H1 (cell line): ENCODE measurements at regions not wholly inside any gene's neighbourhood (a gene's known extent, or its start where the extent isn't known, plus 50 kb on each side); places are given as distances from the start of the nearest gene placed in this dataset.

Experiments
- CTCF ChIA-PET: fragments of 300-600 bp; sonication (Branson Sonifier 250); formaldehyde crosslinking; loops from one replicate; lab custom pipeline; 2021; ENCODE audit not compliant: partially characterized antibody; lab: Charles Lee
- POLR2A ChIA-PET: fragments of 300-600 bp; sonication (Branson Sonifier 250); formaldehyde crosslinking; loops from one replicate; lab custom pipeline; 2021; ENCODE audit warnings: inconsistent platforms; ENCODE audit not compliant: partially characterized antibody; lab: Charles Lee
- DNase-seq, 2 experiments: peaks; one replicate each; pipeline versions ENCODE4 v3.0.0 to v3.0.0-alpha.2; 2010 to 2022; ENCODE audit warnings: low spot score in 2 of 2, low read depth in 1 of 2, mixed read lengths in 1 of 2
- FAIRE-seq: peaks from 2 replicates; lab custom pipeline; 2011; peaks lifted over from hg19 to GRCh38; lab: Jason Lieb, UNC
- H2AFZ ChIP-seq: 2 replicates; pipeline ENCODE4 v1.8.1; 2012; ENCODE audit warnings: low read length, inconsistent platforms
- H2AK5ac ChIP-seq: 2 replicates; pipeline ENCODE4 v1.6.1; 2013; ENCODE audit warnings: low read depth, low read length
- H2BK120ac ChIP-seq: replicated peaks from 2 replicates; pipeline ENCODE3; 2013; ENCODE audit warnings: low read depth, low read length, inconsistent platforms
- H2BK12ac ChIP-seq: 2 replicates; pipeline ENCODE4 v1.6.1; 2013; ENCODE audit warnings: low read depth, low read length
- H2BK15ac ChIP-seq: 2 replicates; pipeline ENCODE4 v1.6.1; 2013; ENCODE audit warnings: low read length
- H2BK20ac ChIP-seq: 2 replicates; pipeline ENCODE4 v1.6.1; 2013; ENCODE audit warnings: low read length
- H2BK5ac ChIP-seq: 2 replicates; pipeline ENCODE4 v1.6.1; 2013; ENCODE audit warnings: low read depth, low read length
- H3K14ac ChIP-seq: 2 replicates; pipeline ENCODE4 v1.6.1; 2013; ENCODE audit warnings: inconsistent platforms; ENCODE audit not compliant: insufficient read length
- H3K18ac ChIP-seq: 2 replicates; pipeline ENCODE4 v1.6.1; 2013; ENCODE audit warnings: low read length; ENCODE audit errors: extremely low read depth
- H3K23ac ChIP-seq: 2 replicates; pipeline ENCODE4 v1.6.1; 2013; ENCODE audit warnings: inconsistent platforms; ENCODE audit not compliant: insufficient read length
- H3K23me2 ChIP-seq: 2 replicates; pipeline ENCODE4 v1.6.1; 2013; ENCODE audit warnings: low read depth, low read length
- H3K27ac ChIP-seq: 2 replicates; pipeline ENCODE4 v1.6.1; 2011; ENCODE audit warnings: low read depth, low read length, inconsistent platforms
- H3K27me3 ChIP-seq, 4 experiments: replicated peaks in 1 of 4; 1 replicate in 1 of 4; 2 replicates in 3 of 4; pipeline versions ENCODE4 v1.6.1 to v1.8.1; 2011 to 2013; ENCODE audit warnings: low read length in 3 of 4, mild to moderate bottlenecking in 3 of 4, inconsistent platforms in 2 of 4, mixed read lengths in 2 of 4, moderate library complexity in 1 of 4; ENCODE audit not compliant: control insufficient read depth in 3 of 4, insufficient read depth in 3 of 4; ENCODE audit errors: extremely low read depth in 1 of 4
- H3K36me3 ChIP-seq, 4 experiments: 2 replicates each; pipeline versions ENCODE4 v1.6.1 to v1.8.1; 2011 to 2013; ENCODE audit warnings: mild to moderate bottlenecking in 4 of 4, low read length in 3 of 4, moderate library complexity in 2 of 4, control low read depth in 1 of 4, inconsistent platforms in 1 of 4; ENCODE audit not compliant: insufficient read depth in 4 of 4, control insufficient read depth in 2 of 4
- H3K4ac ChIP-seq: replicated peaks from 2 replicates; pipeline ENCODE3; 2013; ENCODE audit warnings: low read length, low read depth, mixed read lengths, inconsistent platforms; ENCODE audit not compliant: insufficient read length
- H3K4me1 ChIP-seq, 4 experiments: replicated peaks in 1 of 4; 1 replicate in 1 of 4; 2 replicates in 3 of 4; pipeline versions ENCODE4 v1.6.1 to v1.8.1; 2011 to 2013; ENCODE audit warnings: low read length in 3 of 4, inconsistent platforms in 2 of 4, mixed read lengths in 1 of 4; ENCODE audit not compliant: insufficient read depth in 4 of 4, control insufficient read depth in 3 of 4
- H3K4me2 ChIP-seq, 2 experiments: 2 replicates each; pipeline versions ENCODE4 v1.6.1 to v1.8.1; 2011 to 2013; ENCODE audit warnings: low read depth in 2 of 2, low read length in 2 of 2, control low read depth in 1 of 2, inconsistent platforms in 1 of 2, mild to moderate bottlenecking in 1 of 2; ENCODE audit not compliant: insufficient read depth in 1 of 2
- H3K4me3 ChIP-seq, 4 experiments: fragments of 200-600, 300-600 bp in 1 of 4; sonication (generic), shearing (Covaris generic), sonication (Bioruptor Twin) in 1 of 4; 2 replicates each; pipeline versions ENCODE4 v1.5.1 to v1.8.1; 2011 to 2016; ENCODE audit warnings: low read length in 4 of 4, low read depth in 3 of 4, control low read depth in 2 of 4, inconsistent platforms in 2 of 4, mild to moderate bottlenecking in 2 of 4, mixed read lengths in 1 of 4, moderate library complexity in 1 of 4; ENCODE audit not compliant: insufficient read depth in 2 of 4; ENCODE audit errors: extremely low read depth in 1 of 4
- H3K56ac ChIP-seq: replicated peaks from 2 replicates; pipeline ENCODE3; 2013; ENCODE audit warnings: low read depth, mild to moderate bottlenecking, mixed read lengths, low read length, inconsistent platforms; ENCODE audit not compliant: insufficient read length
- H3K79me1 ChIP-seq: 2 replicates; pipeline ENCODE4 v1.6.1; 2013; ENCODE audit warnings: low read depth, low read length, control low read depth
- H3K79me2 ChIP-seq, 2 experiments: 2 replicates each; pipeline versions ENCODE4 v1.6.1 to v1.8.1; 2012 to 2013; ENCODE audit warnings: low read length in 2 of 2, mild to moderate bottlenecking in 2 of 2, inconsistent platforms in 1 of 2; ENCODE audit not compliant: insufficient read depth in 2 of 2, control insufficient read depth in 1 of 2
- H3K9ac ChIP-seq, 4 experiments: replicated peaks in 1 of 4; 1 replicate in 1 of 4; 2 replicates in 3 of 4; pipeline versions ENCODE4 v1.6.1 to v1.8.1; 2011 to 2013; ENCODE audit warnings: low read depth in 3 of 4, low read length in 3 of 4, control low read depth in 2 of 4, mild to moderate bottlenecking in 2 of 4, moderate library complexity in 2 of 4, inconsistent platforms in 1 of 4; ENCODE audit errors: extremely low read depth in 1 of 4
- H3K9me3 ChIP-seq, 2 experiments: 2 replicates each; pipeline versions ENCODE4 v1.6.1 to v1.8.1; 2012 to 2013; ENCODE audit warnings: mild to moderate bottlenecking in 2 of 2, moderate library complexity in 2 of 2, control low read depth in 1 of 2, inconsistent platforms in 1 of 2, low read depth in 1 of 2, low read length in 1 of 2, mixed read lengths in 1 of 2; ENCODE audit not compliant: insufficient read depth in 2 of 2
- H4K20me1 ChIP-seq, 2 experiments: replicated peaks in 1 of 2; 2 replicates each; pipeline versions ENCODE3 to v1.8.1; 2011 to 2013; ENCODE audit warnings: inconsistent platforms in 2 of 2, low read length in 2 of 2, mild to moderate bottlenecking in 1 of 2; ENCODE audit not compliant: insufficient read depth in 2 of 2, control insufficient read depth in 1 of 2
- H4K5ac ChIP-seq: 2 replicates; pipeline ENCODE4 v1.6.1; 2013; ENCODE audit warnings: low read length, low read depth, mixed read lengths, inconsistent platforms; ENCODE audit not compliant: insufficient read length
- H4K8ac ChIP-seq: 2 replicates; pipeline ENCODE4 v1.8.0; 2013; ENCODE audit warnings: mild to moderate bottlenecking, moderate library complexity, low read length, inconsistent platforms; ENCODE audit not compliant: insufficient read depth; ENCODE audit errors: extremely low read depth
- H4K91ac ChIP-seq: replicated peaks from 2 replicates; pipeline ENCODE3; 2013; ENCODE audit warnings: low read length, mixed read lengths, inconsistent platforms; ENCODE audit not compliant: insufficient read length
- BACH1 ChIP-seq: IDR thresholded peaks from 2 replicates; pipeline ENCODE4 v1.6.1; 2012; ENCODE audit warnings: low read length, improper control_type of control experiment
- CTBP2 ChIP-seq: IDR thresholded peaks from 2 replicates; pipeline ENCODE4 v1.7.0; 2011; ENCODE audit warnings: borderline replicate concordance, mild to moderate bottlenecking, moderate library complexity, mixed read lengths, low read length; ENCODE audit not compliant: insufficient read depth, insufficient read length
- EGR1 ChIP-seq: IDR thresholded peaks from 2 replicates; pipeline ENCODE4 v1.6.1; 2011; ENCODE audit warnings: low read depth, low read length, borderline replicate concordance
- HDAC2 ChIP-seq, 2 experiments: fragments of 300-600 bp in 1 of 2; sonication (generic) in 1 of 2; IDR thresholded peaks; 2 replicates each; pipeline ENCODE4 v1.6.1; 2011 to 2012; ENCODE audit warnings: low read depth in 2 of 2, low read length in 2 of 2, mild to moderate bottlenecking in 2 of 2, moderate library complexity in 2 of 2, borderline replicate concordance in 1 of 2, inconsistent platforms in 1 of 2
- JUN ChIP-seq: IDR thresholded peaks from 2 replicates; pipeline ENCODE4 v1.6.1; 2011; ENCODE audit warnings: low read depth, mild to moderate bottlenecking, improper control_type of control experiment, low read length
- MAFK ChIP-seq: IDR thresholded peaks from 2 replicates; pipeline ENCODE4 v1.6.1; 2012; ENCODE audit warnings: low read depth, mild to moderate bottlenecking, improper control_type of control experiment, low read length
- PHF8 ChIP-seq: fragments of 200-600 bp; sonication (generic); conservative IDR thresholded peaks from 2 replicates; pipeline ENCODE4 v1.7.1; 2012; ENCODE audit warnings: low read depth, mild to moderate bottlenecking, inconsistent platforms, low read length, moderate library complexity
- SUZ12 ChIP-seq: fragments of 200-600 bp; sonication (generic); IDR thresholded peaks from 2 replicates; pipeline ENCODE4 v1.6.1; 2012; ENCODE audit warnings: mild to moderate bottlenecking, inconsistent platforms, low read length, moderate library complexity, mixed read lengths
- WGBS, 2 experiments: shearing (Covaris generic) in 1 of 2; methylation state at CpG; one replicate each; pipeline versions ENCODE4 v1.1.6 to v1.1.7; 2013 to 2015; ENCODE audit warnings: low lambda C conversion rate in 2 of 2, mixed read lengths in 2 of 2, inconsistent platforms in 1 of 2, low coverage in 1 of 2, missing lambda C conversion rate in 1 of 2; ENCODE audit not compliant: insufficient replicate concordance in 2 of 2, insufficient coverage in 1 of 2, insufficient read length in 1 of 2; ENCODE audit errors: extremely low coverage in 1 of 2, missing lambda C conversion rate in 1 of 2; 5-methylcytosine and 5-hydroxymethylcytosine counted together

DNA sequence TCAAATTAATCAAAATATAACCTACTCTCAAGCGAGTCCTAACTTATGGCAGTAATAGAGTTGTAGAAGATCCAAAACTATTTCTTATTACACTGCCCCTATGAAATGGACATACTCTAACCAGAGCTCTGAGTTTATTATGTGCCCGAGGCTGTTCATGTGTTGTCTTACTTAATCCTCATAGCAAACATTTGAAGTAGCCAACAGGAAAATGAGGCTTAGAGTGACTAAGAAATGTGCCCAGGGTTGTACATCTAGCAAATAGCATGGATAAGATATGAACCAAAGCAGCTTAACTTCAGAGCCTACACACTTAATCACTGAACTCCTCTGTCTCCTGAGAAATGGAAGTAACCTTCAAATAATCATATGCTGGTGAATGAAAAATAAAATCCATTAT, 1551.7 kb downstream of the MAT2B start:
- Histone ChIP-seq H4K8ac (no peak overlapping the region), H3K23ac (no peak overlapping the region), H3K79me1 (no peaks in the 10 kb centered on the region), H3K4me2 (no peak overlapping the region), H3K56ac (no peak overlapping the region), H3K36me3 (no peaks in the 10 kb centered on the region), H2BK20ac (no peak overlapping the region), H3K4me3 (no peak overlapping the region), H3K27ac (no peak overlapping the region), H2BK12ac (no peak overlapping the region), H3K18ac (no peak overlapping the region), H2BK15ac (no peak overlapping the region), H3K14ac (no peak overlapping the region), H3K27me3 (no peaks in the 10 kb centered on the region), H3K79me2 (no peaks in the 10 kb centered on the region), H3K9ac (no peak overlapping the region), H3K4ac (no peak overlapping the region), H2AK5ac (no peak overlapping the region), H4K20me1 (no peaks in the 10 kb centered on the region), H4K91ac (no peak overlapping the region), H3K9me3 (no peaks in the 10 kb centered on the region), H3K4me1 (no peaks in the 10 kb centered on the region), H4K5ac (no peak overlapping the region), H2BK5ac (no peak overlapping the region), H2AFZ (no peak overlapping the region), H2BK120ac (no peak overlapping the region), H3K23me2 (no peaks in the 10 kb centered on the region)
- 92% methylated on average over 2 of the region's 2 CpGs; no CpG with 5 or more reads in 1 of the 2 experiments for WGBS, 2 experiments
- TF ChIP-seq SUZ12 (no peak), HDAC2 (IDR thresholded peaks at IDR 0.05; ENCODE audit: borderline replicate concordance in 1 of 2, low read depth in 2 of 2, low read length in 2 of 2) (no peak), JUN (no peak), PHF8 (no peak), CTBP2 (no peak), MAFK (no peak), EGR1 (no peak), BACH1 (no peak)
- ChIA-PET POLR2A (no interaction called here), CTCF (interaction anchor here (1.7 kb wide), 1 partner anchor 20 kb away, joined by 3 read pairs; no protein-coding TSS in a partner anchor)
- FAIRE-seq (no peak), DNase-seq (no peak)
